ENCODE measurements at regions not wholly inside any gene's neighbourhood (a gene's known extent, or its start where the extent isn't known, plus 50 kb on each side); places are given as distances from the start of the nearest gene placed in this dataset.

DNA sequence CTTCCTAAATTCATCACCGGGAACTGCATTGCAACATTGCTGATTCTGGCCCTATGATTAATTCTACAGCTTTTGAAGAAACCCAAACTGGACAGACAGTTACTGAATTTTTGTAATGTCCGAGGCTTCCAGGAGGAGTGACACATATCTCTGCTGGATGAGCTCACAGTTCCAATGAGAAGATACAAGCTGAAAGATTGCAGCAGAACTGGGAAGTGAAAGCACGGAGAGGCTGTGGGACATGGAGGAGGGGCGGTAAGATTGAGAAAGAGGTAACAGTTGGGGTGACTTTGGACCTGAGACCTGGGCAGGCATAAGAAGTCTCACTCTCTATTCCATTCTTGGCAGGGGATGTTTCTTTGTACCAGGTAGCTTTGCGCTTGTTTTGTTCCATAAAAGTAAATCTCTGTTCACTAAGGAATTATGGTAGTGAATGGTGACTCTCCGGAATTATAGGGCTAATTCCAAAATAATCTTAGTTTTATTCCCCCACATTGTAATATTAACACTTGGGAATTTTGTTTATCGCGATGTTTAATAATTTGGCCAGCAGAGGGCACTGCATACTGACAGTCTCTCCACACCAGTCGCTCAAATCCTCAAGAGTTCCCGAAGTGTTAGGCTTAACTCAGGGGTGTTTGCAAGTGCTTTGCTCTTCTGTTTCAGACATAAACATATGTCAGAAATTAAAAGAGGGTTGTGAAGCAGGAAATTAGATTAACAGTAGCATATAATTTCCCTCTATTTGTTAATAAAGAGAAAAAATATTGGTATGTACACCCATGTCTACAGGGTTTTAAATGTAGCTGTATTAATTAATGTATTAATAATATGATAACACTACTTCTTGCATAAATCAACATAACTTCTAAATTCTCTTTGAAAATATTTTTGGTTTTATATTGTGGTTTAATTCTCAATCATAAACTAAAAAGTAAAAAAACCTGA is 201.4 kb downstream of the SOCS6 start:
- in situ Hi-C loops (cut with MboI; ENCODE audit: low sequenced_read_pairs), result no loop called here

DNA sequence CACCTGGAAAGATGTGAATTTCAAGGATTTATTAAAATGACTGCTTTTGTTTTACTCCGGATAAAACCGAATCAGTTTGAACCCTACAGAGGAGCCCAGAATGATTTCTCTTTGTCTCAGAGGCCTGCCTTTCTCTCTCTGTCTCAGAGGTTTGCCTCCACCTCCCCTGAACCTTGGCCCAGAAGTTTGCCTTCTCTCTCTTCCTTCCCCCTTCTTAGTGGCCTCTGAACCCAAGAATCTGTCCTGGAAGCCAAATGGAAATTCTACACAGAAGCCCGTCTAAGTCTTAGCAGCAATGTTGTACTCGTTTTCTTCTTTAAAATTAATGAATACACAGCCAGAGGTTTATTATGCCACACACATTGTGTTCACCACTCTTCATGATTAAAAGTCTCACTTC is 200.7 kb downstream of the SOCS6 start:
- in situ Hi-C loops (cut with MboI; ENCODE audit: low sequenced_read_pairs), result no loop called here

DNA sequence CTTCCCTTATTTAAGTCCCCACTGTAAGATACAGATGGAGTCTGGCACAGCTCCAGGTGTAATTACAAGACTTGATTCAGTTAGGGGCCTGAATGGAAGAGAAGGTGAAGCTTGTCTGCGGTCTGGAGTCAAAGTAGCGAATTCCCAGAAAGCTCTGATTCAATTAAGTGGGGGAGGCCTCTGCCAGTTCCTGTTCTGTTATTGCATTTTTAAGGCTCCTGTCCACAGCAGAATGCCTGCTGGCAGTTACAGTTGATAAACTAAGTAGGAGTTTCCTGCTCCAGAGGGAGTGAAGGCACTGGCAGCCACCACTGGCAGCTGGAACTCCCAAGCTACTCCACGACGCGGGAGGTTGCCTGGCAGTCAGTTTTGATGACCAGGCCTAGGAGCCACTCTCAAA is 181.1 kb downstream of the SOCS6 start:
- in situ Hi-C loops (cut with MboI; ENCODE audit: low sequenced_read_pairs), result no loop called here

DNA sequence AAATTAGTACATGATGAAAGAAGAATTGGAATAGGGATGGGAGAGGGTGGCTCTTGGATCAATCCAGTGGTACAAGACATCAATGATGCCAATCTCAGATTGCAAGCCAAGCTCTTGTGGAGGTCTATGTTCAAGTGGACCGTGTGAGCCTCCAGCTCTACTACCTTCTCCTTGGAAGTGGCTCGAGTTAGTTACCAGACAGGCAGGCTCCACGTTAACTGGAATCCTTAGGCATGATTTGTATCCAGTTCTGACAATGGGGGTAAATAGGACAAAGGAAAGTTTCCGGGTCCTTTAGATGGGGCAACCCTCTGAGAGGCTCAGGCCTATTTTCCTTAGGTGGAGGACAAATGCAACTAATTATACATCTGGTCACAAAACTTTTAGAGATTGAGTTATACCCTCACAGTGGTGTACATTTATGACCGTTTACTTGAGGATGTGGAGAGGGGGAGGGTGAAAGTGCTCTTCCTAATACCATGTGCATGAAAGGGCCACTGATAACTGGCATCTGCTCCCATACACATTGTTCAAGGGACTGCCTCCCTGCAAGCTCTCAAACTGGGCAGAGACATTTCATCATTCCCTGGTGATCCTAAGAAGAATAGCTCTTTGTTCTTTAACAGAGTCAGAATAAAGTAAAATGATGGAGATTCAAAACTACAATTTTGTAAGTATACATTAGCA is 180.2 kb downstream of the SOCS6 start:
- in situ Hi-C loops (cut with MboI; ENCODE audit: low sequenced_read_pairs), result no loop called here

DNA sequence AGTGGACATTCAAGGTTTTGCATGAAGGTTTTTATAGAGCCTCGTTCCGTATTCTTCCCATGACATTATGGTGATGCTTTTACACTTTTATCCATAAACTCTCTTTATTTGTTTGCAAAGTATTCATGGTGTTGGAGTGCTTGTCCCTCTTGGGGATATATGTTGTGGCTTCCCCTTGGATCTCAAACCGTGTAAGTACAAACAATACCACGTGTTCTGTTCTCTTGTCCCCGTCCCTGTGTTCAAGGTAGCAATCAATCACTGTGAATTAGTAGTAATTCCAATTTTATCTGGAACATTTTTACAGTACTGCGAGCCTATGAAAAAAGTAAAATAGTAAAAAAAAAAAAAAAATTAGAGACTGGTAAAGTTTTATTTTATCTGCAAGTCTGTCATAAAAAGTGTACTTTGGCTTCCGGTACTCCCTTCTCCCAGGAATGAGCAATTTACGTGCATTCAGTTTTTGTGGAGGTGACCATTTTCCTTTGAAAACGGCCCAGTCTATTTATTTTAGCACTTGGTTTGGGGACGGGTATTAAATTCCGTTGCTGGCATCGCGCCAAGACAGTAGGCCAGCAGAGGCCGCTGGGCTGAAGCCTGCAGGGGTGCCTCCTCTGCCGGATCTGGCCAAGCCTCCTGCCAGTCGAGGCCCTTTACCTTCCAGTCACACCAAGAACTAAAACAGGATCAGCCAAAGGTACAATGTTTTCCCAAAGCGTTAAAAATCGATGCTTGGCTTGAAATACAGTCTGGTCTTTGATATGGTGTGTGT is 175.7 kb downstream of the SOCS6 start:
- in situ Hi-C loops (cut with MboI; ENCODE audit: low sequenced_read_pairs), result no loop called here

DNA sequence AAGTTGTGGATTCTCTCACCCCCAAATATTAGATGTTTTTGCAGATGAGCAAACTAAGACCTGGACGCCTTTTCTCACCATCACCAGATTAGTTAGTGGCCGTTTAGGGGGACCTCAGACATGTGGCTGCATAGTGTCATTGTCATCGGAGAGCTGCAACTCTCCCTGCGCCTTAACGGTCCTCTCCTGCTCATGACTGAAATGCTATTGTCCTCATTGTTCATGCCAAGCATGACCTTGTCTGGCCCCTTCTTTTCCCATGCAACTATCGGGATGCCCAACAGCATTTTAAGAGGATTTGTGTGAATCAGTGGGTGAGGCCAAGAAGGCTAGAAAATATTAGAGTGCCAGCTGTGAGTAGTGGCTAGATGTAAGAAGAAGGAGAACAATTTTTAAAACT is 174.2 kb downstream of the SOCS6 start:
- in situ Hi-C loops (cut with MboI; ENCODE audit: low sequenced_read_pairs), result no loop called here

DNA sequence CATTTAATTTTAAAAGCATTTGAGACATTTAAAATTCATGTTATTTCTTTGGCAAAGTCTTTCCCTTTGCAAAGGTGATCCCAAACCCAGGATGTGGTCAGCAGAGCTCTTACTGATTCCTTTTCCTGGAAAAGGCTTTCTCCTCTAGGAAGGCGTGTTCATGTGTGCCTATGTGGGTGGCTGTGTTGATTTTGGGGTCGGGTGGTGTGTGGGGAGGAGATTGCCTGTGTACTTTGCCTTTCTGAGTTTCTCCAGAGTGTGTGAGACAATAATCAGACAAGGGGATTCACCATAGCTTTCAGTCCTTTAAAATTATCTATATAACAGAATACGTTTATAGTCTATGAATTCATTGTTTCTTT is 173.2 kb downstream of the SOCS6 start:
- in situ Hi-C loops (cut with MboI; ENCODE audit: low sequenced_read_pairs), result no loop called here

DNA sequence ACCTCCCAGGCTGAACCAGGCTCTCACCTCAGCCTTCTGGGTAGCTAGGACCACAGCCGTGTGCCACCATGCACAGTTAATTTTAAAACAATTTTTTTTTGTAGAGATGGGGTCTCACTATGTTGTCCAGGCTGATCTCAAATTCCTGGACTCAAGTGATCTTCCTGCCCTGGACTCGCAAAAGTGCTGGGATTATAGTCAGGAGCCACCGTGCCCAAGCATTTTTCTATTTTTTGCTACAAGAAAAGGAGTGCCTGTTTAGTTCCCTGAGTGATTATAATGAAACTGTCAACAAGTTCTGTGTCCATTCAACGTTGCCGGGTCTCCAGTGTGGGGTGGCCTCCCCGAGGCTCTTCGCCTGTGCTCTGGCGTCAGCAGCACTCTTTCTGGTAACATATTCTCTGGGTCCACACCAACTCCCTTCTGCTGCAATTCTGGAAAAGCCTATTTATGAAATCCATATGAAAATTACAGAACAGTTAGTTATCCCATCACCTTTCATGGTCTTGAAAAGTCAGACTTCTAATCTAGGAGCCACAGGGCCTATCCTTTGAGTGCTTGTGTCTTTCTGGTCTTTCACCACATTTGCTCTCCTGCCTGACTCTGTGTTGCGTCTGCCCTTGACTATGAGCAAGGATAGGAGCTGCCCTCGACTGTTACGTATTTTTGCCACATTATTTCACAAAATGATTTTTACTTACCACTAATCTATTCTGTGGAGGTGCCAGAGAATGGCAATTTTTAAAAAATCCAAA is 172.7 kb downstream of the SOCS6 start:
- in situ Hi-C loops (cut with MboI; ENCODE audit: low sequenced_read_pairs), result no loop called here

DNA sequence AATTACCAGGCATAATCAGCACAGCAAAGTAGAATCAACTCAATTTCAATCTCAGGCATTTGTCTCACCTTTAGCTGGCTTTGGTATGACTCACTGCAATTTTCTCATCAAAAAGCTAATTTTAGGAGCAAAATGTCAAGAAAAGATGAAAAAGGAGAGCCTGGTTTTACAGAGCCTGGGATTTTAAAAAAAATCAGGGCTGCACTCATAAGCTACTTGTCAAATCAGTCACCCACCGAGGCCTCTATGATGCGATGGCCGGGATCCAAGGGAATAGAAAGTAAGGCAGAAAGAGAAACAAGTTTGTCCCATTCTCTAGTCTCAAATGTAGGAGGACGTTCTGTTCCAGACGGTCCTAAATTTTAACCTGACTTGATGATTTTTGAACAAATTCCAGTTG is 170.9 kb downstream of the SOCS6 start:
- in situ Hi-C loops (cut with MboI; ENCODE audit: low sequenced_read_pairs), result no loop called here

DNA sequence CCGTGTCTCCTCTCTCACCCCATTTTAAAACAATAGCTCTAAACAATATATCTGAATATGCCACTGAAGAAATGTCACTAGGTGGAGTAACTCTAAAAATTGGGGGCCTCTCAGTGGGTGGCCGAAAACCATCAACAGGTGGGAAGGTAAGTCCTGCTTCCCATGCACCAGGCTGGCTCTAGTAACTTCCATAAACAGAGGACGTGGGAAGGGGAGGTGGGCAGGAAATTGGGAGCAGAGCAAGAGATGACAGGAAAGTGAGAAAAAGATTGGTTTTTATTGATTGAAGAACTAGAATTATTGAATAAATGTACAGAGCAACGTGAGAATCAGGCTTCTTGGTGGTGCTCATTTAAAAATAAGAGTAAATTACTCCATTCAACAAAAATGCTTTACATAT is 170.4 kb downstream of the SOCS6 start:
- in situ Hi-C loops (cut with MboI; ENCODE audit: low sequenced_read_pairs), result no loop called here

DNA sequence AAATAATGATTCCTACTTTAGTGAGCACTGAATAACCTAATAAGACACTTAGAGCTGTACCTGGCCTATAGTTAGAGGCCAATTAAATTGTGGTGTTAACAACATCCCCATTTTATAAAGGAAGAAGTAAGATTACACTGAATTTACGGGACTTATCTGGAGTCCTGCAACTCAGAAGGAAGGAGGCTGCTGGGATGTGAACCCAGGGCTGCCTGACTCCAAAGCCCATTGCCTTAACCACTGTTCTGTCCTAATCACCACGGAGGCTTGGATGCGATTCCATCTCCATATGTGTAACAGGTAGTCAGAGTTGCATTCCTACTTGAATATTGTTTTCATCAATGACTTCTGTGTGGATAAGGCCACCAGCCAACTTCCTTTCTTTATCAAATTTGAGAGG is 168.9 kb downstream of the SOCS6 start:
- in situ Hi-C loops (cut with MboI; ENCODE audit: low sequenced_read_pairs), result no loop called here

DNA sequence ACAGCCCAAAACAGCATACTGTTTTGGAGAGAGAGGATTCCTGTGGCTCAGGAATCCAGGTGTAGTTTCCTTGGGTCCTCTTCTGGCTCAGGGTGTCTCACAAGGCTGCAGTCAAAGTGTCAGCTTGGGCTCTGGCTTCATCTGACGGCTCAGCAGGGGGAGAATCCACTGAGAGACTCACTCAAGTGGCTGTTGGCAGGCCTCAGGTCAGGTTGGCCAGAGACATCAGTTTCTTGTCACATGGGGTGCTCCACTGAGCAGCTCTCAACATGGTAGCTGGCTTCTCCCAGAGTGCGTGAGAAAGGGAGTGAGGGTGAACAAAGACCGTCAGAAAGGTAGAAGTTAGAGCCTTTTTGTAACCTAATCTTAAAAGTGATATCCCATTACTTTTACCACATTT is 168.4 kb downstream of the SOCS6 start:
- in situ Hi-C loops (cut with MboI; ENCODE audit: low sequenced_read_pairs), result no loop called here

DNA sequence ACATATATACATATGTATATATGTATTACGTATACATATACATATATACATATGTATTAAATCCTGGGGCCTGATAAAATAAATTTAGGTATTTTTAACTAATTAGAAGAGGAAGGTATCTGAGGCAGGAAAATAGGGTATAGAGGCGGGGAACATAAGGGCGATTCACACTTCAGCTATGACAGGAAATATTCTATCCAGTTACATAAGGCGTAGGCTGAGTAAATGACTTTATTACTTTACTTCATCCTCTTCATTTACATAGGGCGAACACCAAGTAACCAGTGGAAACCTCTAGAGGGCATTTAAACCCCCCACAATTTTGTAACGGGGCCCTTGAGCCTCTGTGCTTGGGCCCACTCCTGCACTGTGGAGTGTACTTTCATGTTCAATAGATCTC is 167.5 kb downstream of the SOCS6 start:
- in situ Hi-C loops (cut with MboI; ENCODE audit: low sequenced_read_pairs), result no loop called here

DNA sequence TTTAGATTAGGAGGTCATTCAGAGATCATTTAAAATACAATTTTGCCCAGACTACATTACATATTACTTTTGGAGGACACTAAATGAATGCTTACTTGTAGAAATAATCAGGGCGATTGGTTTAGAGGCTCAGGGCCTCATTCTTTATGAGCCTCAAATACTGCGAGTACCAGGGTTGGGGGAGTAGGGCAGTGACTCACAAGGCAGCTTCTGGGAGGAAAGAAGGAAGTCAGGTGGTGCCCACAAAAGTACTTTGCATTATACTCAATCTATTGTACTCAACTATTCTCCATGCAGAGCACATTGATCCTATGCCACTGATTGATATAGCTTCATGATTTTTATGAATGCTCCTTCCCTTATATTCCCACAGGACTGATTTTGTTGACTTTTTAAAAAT is 166.9 kb downstream of the SOCS6 start:
- in situ Hi-C loops (cut with MboI; ENCODE audit: low sequenced_read_pairs), result no loop called here

DNA sequence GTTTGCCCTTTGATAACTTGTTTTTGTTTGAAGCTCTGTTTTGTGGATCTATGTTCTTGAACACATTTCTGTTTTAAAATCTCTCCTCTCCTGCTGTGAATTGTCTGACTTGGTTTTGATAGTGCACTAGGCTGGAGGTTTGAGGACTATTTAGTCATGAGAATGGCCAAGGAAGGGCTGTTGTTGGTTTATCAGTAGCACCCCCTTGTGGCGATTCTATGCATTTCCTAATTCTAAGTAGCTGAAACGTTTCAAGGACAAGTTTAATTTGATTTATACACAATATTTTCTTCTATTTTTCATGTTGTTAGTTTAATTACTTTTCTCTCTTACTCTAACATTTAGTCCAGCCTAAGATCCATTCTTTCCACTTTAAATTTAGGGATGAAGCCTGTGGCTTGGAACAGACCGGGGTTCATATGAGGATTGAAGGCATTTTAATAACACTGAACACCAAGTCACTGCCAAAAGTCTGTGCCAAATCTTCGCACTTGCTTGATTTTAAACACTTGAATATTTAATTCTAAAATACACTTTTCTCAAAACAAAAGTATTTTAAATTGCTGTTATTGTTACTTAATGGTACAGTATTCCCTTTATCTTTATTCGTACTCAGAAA is 166.0 kb downstream of the SOCS6 start:
- in situ Hi-C loops (cut with MboI; ENCODE audit: low sequenced_read_pairs), result no loop called here

DNA sequence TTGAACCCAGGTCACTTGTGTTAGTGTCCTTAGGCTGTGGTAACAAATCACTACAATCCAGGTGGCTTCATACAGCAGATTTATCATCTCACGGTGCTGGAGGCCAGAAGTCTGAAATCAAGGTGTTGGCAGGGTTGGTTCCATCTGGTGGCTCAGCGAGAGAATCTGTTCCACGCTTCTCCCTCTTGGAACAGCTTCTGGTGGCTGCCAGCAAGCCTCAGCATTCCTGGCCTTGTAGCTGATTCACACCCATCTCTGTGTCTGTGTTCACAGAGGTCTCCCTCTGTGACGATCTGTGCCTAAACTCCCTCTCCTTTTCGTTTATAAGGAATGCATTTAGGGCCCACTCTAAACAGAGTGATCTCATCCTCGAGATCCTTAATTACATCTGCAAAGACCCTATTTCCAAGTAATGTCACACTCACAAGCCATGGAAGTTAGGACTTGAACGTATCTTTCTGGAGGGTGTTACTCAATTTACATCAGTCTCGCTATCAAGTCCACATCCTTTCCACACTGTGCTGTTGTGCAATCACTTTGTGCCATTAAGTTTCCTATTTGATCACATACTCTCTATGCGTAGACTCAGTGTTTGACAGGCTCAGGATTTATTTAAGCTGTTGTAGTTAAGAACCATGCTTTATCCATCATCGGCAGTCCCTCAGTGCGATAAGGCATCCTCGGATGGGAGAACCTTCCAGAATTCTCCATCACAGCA is 164.4 kb downstream of the SOCS6 start:
- in situ Hi-C loops (cut with MboI; ENCODE audit: low sequenced_read_pairs), result no loop called here

DNA sequence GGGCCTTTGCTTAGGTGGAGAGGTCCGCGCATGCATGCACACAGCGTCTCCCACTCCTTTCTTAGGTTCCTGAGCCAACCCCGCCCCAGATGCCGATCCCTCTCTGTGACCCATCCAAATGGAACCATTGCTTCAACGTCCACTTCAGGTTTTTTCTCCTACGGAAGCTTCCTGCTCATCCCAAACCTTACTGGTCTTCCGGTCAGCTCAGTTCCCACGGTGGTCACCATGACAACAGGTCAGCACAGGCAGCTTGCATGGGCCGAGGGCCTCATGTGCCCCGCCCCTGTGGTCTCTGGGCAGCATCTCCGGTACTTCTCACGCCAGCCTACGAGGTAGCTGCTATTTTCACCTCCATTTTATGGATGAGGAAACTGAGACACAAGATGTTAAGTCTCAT is 163.7 kb downstream of the SOCS6 start:
- in situ Hi-C loops (cut with MboI; ENCODE audit: low sequenced_read_pairs), result no loop called here

DNA sequence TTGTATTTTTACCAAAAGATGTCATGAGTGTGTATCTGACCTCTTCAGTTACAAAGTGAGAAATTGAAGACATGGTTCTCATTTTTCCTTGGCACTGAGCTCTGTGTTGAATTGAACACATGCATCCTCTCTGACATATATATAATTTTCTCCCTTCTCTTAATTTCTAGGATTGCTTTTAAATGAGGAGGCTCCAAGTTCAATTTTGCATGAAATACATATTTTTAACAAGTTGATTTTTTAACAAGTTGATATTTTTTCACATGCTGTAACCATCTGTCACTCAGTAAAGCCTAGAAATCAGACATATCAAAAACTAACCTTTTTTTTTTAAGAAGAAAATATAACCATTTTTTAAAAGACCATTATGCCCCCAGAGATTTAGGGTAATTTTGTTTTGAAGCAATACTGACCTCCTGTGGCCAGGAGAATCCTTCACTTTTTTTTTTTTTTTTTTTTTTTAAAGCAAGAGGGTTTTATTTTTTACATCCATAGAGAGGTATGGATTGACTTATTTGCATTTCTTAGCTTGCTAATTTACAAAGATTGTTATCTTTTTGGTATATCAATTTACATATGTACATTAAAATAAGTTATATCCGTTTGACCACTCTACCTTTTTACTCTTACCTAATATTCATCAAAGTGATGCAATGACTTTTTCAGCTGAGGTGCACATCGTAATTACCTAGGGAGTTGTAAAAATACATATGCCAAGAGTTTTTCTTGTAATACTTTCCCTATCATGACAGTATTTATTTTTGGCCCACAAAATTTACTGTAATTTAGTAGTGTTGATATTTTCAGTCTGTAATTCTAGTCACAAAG is 161.8 kb downstream of the SOCS6 start:
- in situ Hi-C loops (cut with MboI; ENCODE audit: low sequenced_read_pairs), result no loop called here

DNA sequence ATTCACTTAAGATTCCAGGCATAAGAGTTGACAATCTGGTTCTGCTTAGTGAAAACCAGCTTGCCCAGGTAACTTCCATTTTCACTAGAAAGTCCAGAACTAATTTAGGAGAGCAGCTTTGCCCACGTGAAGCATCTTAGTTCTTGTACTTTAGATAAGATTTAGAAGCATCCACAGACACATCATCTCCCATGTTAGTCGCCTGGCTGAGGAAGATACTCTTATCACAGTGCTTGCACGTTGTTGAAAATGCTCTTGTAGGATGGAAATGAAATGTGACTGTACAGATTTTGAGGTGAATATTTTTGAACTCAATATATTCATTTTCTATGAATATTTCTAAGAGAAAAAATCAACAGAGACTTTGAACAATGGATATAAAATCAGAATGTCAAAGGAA is 159.7 kb downstream of the SOCS6 start:
- in situ Hi-C loops (cut with MboI; ENCODE audit: low sequenced_read_pairs), result no loop called here
